GM18517 (cell line): ENCODE measurements at regions not wholly inside any gene's neighbourhood (a gene's known extent, or its start where the extent isn't known, plus 50 kb on each side); places are given as distances from the start of the nearest gene placed in this dataset.

Source experiments
- ATAC-seq: cut with Tn5 transposase; IDR thresholded peaks from one replicate; pipeline ENCODE4 v1.9.1; 2021; ENCODE audit warnings: mild to moderate bottlenecking, moderate library complexity; ENCODE audit not compliant: unreplicated experiment

GRCh38 chr4:89371614-89372013 is 64.0 kb upstream of the GPRIN3 start:
- ATAC-seq: no peak

GRCh38 chr4:89369581-89369980 is 62.0 kb upstream of the GPRIN3 start:
- ATAC-seq: no peak

DNA sequence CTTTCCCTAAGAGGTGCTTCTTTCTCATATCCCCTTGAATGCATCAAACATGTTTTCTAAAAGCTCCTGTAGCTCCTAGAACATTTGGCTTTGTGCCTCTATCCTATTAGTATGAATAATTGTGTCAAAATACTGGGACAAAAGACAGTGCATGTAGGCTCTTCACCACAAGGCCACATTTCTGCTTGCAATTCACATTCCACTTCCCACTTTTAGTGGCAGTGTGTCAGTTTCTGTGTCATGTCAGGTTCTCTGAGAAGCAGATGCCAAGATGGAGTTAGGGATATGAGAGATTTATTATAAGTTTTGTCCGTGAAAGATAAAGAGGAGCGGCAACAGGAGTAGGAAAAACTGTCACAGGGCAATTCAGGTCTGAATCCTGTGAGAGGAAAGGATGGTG is 61.3 kb upstream of the GPRIN3 start:
- no peak for ATAC-seq

- no peak for ATAC-seq
Observed at GRCh38 chr4:89365776-89366175, 58.2 kb upstream of the GPRIN3 start.

DNA sequence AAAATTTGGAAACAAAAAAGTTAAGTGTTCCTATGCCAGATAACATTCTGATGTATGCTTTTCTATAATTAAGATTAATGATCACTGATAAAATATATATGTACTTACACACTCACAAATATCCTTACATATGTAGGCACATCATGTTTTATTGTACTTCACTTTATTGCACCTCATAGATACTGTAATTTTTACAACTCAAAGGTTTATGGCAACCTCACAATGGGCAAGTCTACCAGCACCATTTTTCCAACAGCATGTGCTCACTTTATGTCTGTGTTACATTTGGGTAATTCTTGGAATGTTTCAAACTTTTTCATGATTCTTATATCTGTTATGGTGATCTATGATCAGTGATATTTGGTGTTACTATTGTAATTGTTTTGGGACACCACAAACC is 57.8 kb upstream of the GPRIN3 start:
- no peak for ATAC-seq

DNA sequence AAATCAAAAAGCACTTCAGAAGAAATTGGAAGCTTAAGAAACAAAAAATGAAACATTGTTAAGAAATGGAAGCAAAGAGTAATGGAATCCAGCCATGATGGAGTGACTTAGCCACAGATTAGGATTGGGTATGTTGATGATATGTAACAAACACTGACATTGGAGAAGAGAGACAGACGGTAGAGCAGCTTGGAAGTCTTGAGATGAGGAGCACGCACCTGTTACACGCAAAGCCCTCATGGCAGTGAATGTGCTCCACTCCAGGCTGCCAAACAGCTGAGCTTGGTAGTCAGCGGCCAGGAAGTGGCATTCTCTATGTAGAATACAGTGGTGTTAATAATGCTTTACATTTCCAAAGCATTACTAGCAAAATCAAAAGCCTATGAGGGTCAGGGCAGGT is 56.9 kb upstream of the GPRIN3 start:
- ATAC-seq: no peak

DNA sequence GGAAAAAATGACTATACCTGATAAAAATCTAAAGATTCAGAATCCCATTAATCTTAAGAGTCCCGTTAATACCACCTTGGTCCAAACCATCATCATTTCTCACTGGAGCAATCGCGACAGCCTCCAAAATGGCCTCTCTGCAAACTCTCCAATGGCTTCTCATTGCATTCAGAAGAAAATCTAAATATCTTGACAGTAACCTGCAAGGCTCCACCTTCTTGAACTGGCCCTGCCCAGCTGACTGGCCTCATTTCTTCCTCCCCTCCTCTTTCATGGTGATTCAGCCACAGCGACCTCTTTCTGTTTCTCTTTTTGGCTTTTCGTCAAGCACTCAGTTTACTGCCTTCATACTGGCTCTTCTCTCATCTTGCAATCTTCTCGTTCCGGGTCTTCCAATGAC is 56.2 kb upstream of the GPRIN3 start:
- ATAC-seq: no peak

DNA sequence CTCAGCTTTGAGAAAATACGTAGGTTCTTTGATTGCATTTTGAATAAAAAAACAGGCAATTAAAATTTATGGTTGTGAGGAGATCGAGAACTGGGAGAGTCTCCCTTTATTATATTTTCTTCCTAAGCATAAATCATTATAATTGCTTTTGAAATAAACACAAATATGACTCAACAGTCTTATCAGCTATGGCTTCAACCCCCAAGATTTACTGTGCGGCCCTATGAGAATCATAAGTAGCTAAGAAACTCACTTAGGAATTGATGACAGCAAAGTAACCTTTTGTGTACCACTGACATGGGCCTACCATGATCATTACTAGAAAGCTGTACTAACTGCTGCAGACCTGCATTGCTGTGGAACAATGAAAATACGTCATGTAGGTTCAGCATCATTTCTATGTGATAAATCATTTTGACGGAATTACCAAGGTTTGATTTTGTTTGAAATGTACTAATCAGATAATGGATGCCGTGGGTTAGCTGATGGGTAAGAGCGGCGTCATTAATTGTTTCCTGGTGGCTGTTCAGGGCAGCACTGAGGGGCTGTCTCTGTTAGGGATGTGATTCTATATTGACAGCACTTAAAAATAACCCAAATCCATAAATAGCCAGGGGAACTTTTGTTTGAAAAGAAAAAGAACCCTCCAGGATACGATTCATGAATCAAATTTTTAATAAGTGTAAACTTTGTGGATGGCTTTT is 51.5 kb upstream of the GPRIN3 start:
- ATAC-seq: no peak

DNA sequence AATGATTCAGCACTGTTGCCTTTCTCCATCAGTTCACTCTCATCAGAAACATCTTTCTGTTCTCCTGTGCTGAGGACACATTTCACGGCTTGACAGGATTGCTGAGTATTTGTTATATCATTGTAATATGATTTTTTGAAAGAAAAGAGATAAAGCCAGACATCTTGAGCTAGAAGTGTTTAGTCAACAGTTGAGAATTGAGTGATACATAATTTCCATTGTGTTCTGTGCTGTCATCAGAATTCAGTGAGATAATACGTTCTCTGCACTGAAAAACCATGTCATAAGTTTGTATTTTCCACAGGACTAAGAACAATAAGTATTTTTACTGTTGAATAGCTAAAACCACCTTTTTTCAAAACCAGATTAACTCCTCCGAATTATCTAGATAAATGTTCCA is 50.2 kb upstream of the GPRIN3 start:
- ATAC-seq: no peak
